OCI-LY7 (cell line): ENCODE measurements at regions not wholly inside any gene's neighbourhood (a gene's known extent, or its start where the extent isn't known, plus 50 kb on each side); places are given as distances from the start of the nearest gene placed in this dataset.

ENCODE experiments used
- BruUV-seq: library from RNA; stranded (reverse); fragments of 400-500 nt; replicated peaks from 2 replicates; lab custom pipeline; 2021; lab: Mats Ljungman, UMichigan
- CTCF ChIA-PET: fragments of 300-600 bp; sonication (Branson Sonifier 250); formaldehyde crosslinking; loops from one replicate; lab custom pipeline; 2022; ENCODE audit warnings: antibody characterized with exemption; ENCODE audit not compliant: unreplicated experiment; lab: Charles Lee
- POLR2A ChIA-PET: fragments of 300-600 bp; sonication (Branson Sonifier 250); formaldehyde crosslinking; loops from one replicate; lab custom pipeline; 2022; ENCODE audit warnings: antibody characterized with exemption; lab: Charles Lee
- DNase-seq: peaks from one replicate; pipeline ENCODE4 v3.0.0-alpha.2; 2015; ENCODE audit warnings: low spot score
- H2AFZ ChIP-seq: fragments of 200-600 bp; sonication (generic), shearing (Covaris generic); 2 replicates; pipeline ENCODE4 v1.6.1; 2014; ENCODE audit warnings: mild to moderate bottlenecking, antibody characterized with exemption, low read length, moderate library complexity
- H3K27ac ChIP-seq: fragments of 200-600 bp; sonication (generic); 2 replicates; pipeline ENCODE4 v1.5.1; 2014; ENCODE audit warnings: mixed run types, low read depth, mild to moderate bottlenecking, moderate library complexity, low read length, inconsistent platforms; ENCODE audit not compliant: poor library complexity, severe bottlenecking
- H3K36me3 ChIP-seq: fragments of 200-600 bp; sonication (generic); 2 replicates; pipeline ENCODE4 v1.6.1; 2014; ENCODE audit warnings: mild to moderate bottlenecking, antibody characterized with exemption, low read length, moderate library complexity, mixed read lengths; ENCODE audit not compliant: insufficient read depth
- H3K4me1 ChIP-seq: fragments of 200-600 bp; sonication (generic); 2 replicates; pipeline ENCODE4 v1.5.1; 2014; ENCODE audit warnings: mild to moderate bottlenecking, low read length; ENCODE audit not compliant: insufficient read depth, poor library complexity, severe bottlenecking
- H3K4me2 ChIP-seq: fragments of 200-600 bp; sonication (generic); 2 replicates; pipeline ENCODE4 v1.6.1; 2014; ENCODE audit warnings: mild to moderate bottlenecking, low read length
- H3K4me3 ChIP-seq: fragments of 200-600 bp; sonication (generic); 2 replicates; pipeline ENCODE4 v1.5.1; 2014; ENCODE audit warnings: mild to moderate bottlenecking, low read depth, low read length; ENCODE audit not compliant: poor library complexity, severe bottlenecking
- H3K79me2 ChIP-seq: fragments of 200-600 bp; sonication (generic); 2 replicates; pipeline ENCODE4 v1.6.1; 2016; ENCODE audit warnings: low read depth, mild to moderate bottlenecking, low read length, moderate library complexity, mixed read lengths; ENCODE audit not compliant: insufficient read depth
- H3K9me2 ChIP-seq: fragments of 200-600 bp; sonication (generic); 2 replicates; pipeline ENCODE4 v1.6.1; 2016; ENCODE audit warnings: mild to moderate bottlenecking, low read length, mixed read lengths; ENCODE audit not compliant: insufficient read depth
- H3K9me3 ChIP-seq: fragments of 200-600 bp; sonication (generic); 2 replicates; pipeline ENCODE4 v1.6.1; 2014; ENCODE audit warnings: mild to moderate bottlenecking, mixed run types, low read length, mixed read lengths
- H4K20me1 ChIP-seq: fragments of 200-600 bp; sonication (generic); 2 replicates; pipeline ENCODE4 v1.6.1; 2014; ENCODE audit warnings: mild to moderate bottlenecking, antibody characterized with exemption, low read length, moderate library complexity, mixed read lengths; ENCODE audit not compliant: insufficient read depth
- CTCF ChIP-seq: fragments of 200-600 bp; sonication (generic); conservative IDR thresholded peaks from 2 replicates; pipeline ENCODE4 v1.5.1; 2014; ENCODE audit warnings: mild to moderate bottlenecking, antibody characterized with exemption, low read length, moderate library complexity, mixed read lengths
- EZH2phosphoT487 ChIP-seq: fragments of 200-600 bp; sonication (generic); IDR thresholded peaks from 2 replicates; pipeline ENCODE4 v1.6.1; 2018; ENCODE audit warnings: low read depth, borderline replicate concordance, mild to moderate bottlenecking, mixed run types, antibody characterized with exemption, low read length, moderate library complexity, mixed read lengths
- intact Hi-C: fragments of 100-400 bp; cut with micrococcal nuclease; formaldehyde crosslinking; loops from one replicate; pipeline ENCODE4 v1.10.0; 2022; ENCODE audit not compliant: unreplicated experiment

- no peaks in the 10 kb centered on the region for H3K4me1 ChIP-seq
- H4K20me1 ChIP-seq: no peaks in the 10 kb centered on the region
- intact Hi-C loops: no loop called here
- DNase-seq: no peak
- H3K27ac ChIP-seq: no peak overlapping the region
- no peaks in the 10 kb centered on the region for H3K36me3 ChIP-seq
- CTCF ChIA-PET: no interaction called here
- no peak overlapping the region for H3K4me3 ChIP-seq
- H3K9me2 ChIP-seq: no peaks in the 10 kb centered on the region
- no peak overlapping the region for H3K4me2 ChIP-seq
- BruUV-seq: no TSS peak
- H3K9me3 ChIP-seq: peaks cover 11% of the 10 kb centered on the region; the same call in 1 of the 2 replicates
- no peak overlapping the region for H2AFZ ChIP-seq
- no peaks in the 10 kb centered on the region for H3K79me2 ChIP-seq
- POLR2A ChIA-PET: no interaction called here
- TF ChIP-seq CTCF (no peak), EZH2phosphoT487 (no peak)
Measured at GRCh38 chr1:29839726-29840125, 603.4 kb downstream of the PTPRU start.

GRCh38 chr1:29838738-29839320 lies 602.5 kb downstream of the PTPRU start:
- intact Hi-C loops: no loop called here
- ChIA-PET POLR2A (no interaction called here), CTCF (no interaction called here)
- H3K4me3 ChIP-seq: no peak overlapping the region
- no peak overlapping the region for H2AFZ ChIP-seq
- no TSS peak for BruUV-seq
- TF ChIP-seq CTCF (no peak), EZH2phosphoT487 (no peak)
- no peaks in the 10 kb centered on the region for H3K36me3 ChIP-seq
- no peaks in the 10 kb centered on the region for H3K9me2 ChIP-seq
- no peaks in the 10 kb centered on the region for H4K20me1 ChIP-seq
- H3K79me2 ChIP-seq: no peaks in the 10 kb centered on the region
- no peak overlapping the region for H3K27ac ChIP-seq
- H3K4me2 ChIP-seq: no peak overlapping the region
- DNase-seq: no peak
- no peaks in the 10 kb centered on the region for H3K4me1 ChIP-seq
- peaks cover 11% of the 10 kb centered on the region; the same call in 1 of the 2 replicates for H3K9me3 ChIP-seq
